Ovary (tissue), 7 donors: ENCODE measurements at regions not wholly inside any gene's neighbourhood (a gene's known extent, or its start where the extent isn't known, plus 50 kb on each side); places are given as distances from the start of the nearest gene placed in this dataset.

Experiments used
- DNase-seq, 5 donors: peaks; one replicate each; pipeline ENCODE4 v3.0.0-alpha.2; 2019 to 2020
- H3K27ac ChIP-seq, 2 donors: fragments of 200-600 bp; one replicate each; pipeline versions ENCODE4 v1.5.1 to v1.8.0; 2019 to 2022
- H3K27me3 ChIP-seq: fragments of 200-600 bp; one replicate; pipeline ENCODE4 v1.8.0; 2022
- H3K36me3 ChIP-seq: fragments of 200-600 bp; sonication (generic); one replicate; pipeline ENCODE4 v1.5.1; 2019
- H3K4me1 ChIP-seq: one replicate; pipeline ENCODE4 v1.8.1; 2013; ENCODE audit warnings: mild to moderate bottlenecking, moderate library complexity; ENCODE audit not compliant: insufficient read depth
- H3K4me3 ChIP-seq: fragments of 200-600 bp; sonication (generic); one replicate; pipeline ENCODE4 v1.5.1; 2017
- H3K9me3 ChIP-seq, 2 donors: fragments of 200-600 bp in 1 of 2; sonication (generic) in 1 of 2; one replicate each; pipeline versions ENCODE4 v1.5.1 to v1.8.1; 2013 to 2019; ENCODE audit warnings: mild to moderate bottlenecking in 1 of 2, moderate library complexity in 1 of 2
- CTCF ChIP-seq, 3 donors: fragments of 450-650 bp in 2 of 3; fragments of 200-600 bp in 1 of 3; IDR thresholded peaks; one replicate each; pipeline versions ENCODE4 v1.5.1 to v1.8.0; 2016 to 2022; ENCODE audit warnings: antibody characterized with exemption in 3 of 3, mild to moderate bottlenecking in 1 of 3
- EP300 ChIP-seq: sonication (generic); formaldehyde crosslinking; IDR thresholded peaks from one replicate; pipeline ENCODE4 v1.6.1; 2017; ENCODE audit warnings: antibody characterized with exemption
- POLR2A ChIP-seq: fragments of 450-650 bp; IDR thresholded peaks from one replicate; pipeline ENCODE4 v1.6.1; 2017; ENCODE audit warnings: antibody characterized with exemption, mild to moderate bottlenecking, moderate library complexity
- WGBS, 3 donors: extraction: QIAGEN DNeasy Blood & Tissue Kit in 1 of 3; methylation state at CpG; one replicate each; pipeline versions ENCODE4 v1.1.5 to v1.1.7; 2013 to 2017; 5-methylcytosine and 5-hydroxymethylcytosine counted together
- intact Hi-C, 4 donors: fragments of 100-400 bp; cut with DNase I; formaldehyde crosslinking; loops; one replicate each; pipeline versions ENCODE4 v1.11.0 to v1.15.1; 2022 to 2023
- donor health status: DM: no; HTN: no; CAD: no; lungs with moderate emphysema.
- donor health status: DM: no; HTN: no; CAD: no.
- donor health status: Bipolar disorder and iron deficiency.
- donor health status: DM: no; HTN: no; CAD: no.
- donor health status: DM: yes; HTN: yes; CAD: no.

GRCh38 chr5:44632344-44632743 is 176.4 kb upstream of the MRPS30 start:
- TF ChIP-seq EP300 (no peak), CTCF (IDR thresholded peaks at IDR 0.05) (no peak), POLR2A (no peak)
- intact Hi-C loops: no loop called here
- Histone ChIP-seq H3K27ac (no peak overlapping the region), H3K4me3 (no peak overlapping the region), H3K36me3 (no peaks in the 10 kb centered on the region), H3K4me1 (no peaks in the 10 kb centered on the region), H3K27me3 (no peaks in the 10 kb centered on the region), H3K9me3 (no peaks in the 10 kb centered on the region)
- WGBS, 3 donors: 74 to 86% (median 80%) methylated on average over 1 of the region's 1 CpG
- no peak for DNase-seq

GRCh38 chr5:44626846-44627245 is 181.9 kb upstream of the MRPS30 start:
- Histone ChIP-seq H3K4me3 (no peak overlapping the region), H3K4me1 (no peaks in the 10 kb centered on the region), H3K27ac (no peak overlapping the region), H3K9me3 (no peaks in the 10 kb centered on the region), H3K27me3 (no peaks in the 10 kb centered on the region), H3K36me3 (no peaks in the 10 kb centered on the region)
- no peak for TF ChIP-seq CTCF (IDR thresholded peaks at IDR 0.05)
- no peak for TF ChIP-seq POLR2A
- TF ChIP-seq EP300: no peak
- intact Hi-C loops: no loop called here
- no peak for DNase-seq

- TF ChIP-seq EP300: no peak
- TF ChIP-seq CTCF (IDR thresholded peaks at IDR 0.05): no peak
- TF ChIP-seq POLR2A: no peak
- Histone ChIP-seq H3K27me3 (no peaks in the 10 kb centered on the region), H3K4me1 (no peaks in the 10 kb centered on the region), H3K27ac (no peak overlapping the region), H3K36me3 (no peaks in the 10 kb centered on the region), H3K4me3 (no peak overlapping the region), H3K9me3 (no peaks in the 10 kb centered on the region)
- intact Hi-C loops: no loop called here
- WGBS, 3 donors: 11 to 50% (median 22%) methylated on average over 4 of the region's 4 CpGs
- no peak for DNase-seq
These were observed 186.4 kb upstream of the MRPS30 start for GRCh38 chr5:44622331-44622730.

- no peak for DNase-seq
- intact Hi-C loops: no loop called here
- no peak overlapping the region for H3K4me3 ChIP-seq
- H3K27ac ChIP-seq: no peak overlapping the region
- 91 to 94% (median 93%) methylated on average over 3 of the region's 3 CpGs for WGBS, 3 donors
- H3K36me3 ChIP-seq: no peaks in the 10 kb centered on the region
- no peaks in the 10 kb centered on the region for H3K4me1 ChIP-seq
- no peaks in the 10 kb centered on the region for H3K9me3 ChIP-seq
- no peaks in the 10 kb centered on the region for H3K27me3 ChIP-seq
- no peak for TF ChIP-seq EP300
- no peak for TF ChIP-seq POLR2A
- no peak for TF ChIP-seq CTCF (IDR thresholded peaks at IDR 0.05)
These were observed 188.7 kb upstream of the MRPS30 start for GRCh38 chr5:44619875-44620610.
